ENCODE measurements at regions not wholly inside any gene's neighbourhood (a gene's known extent, or its start where the extent isn't known, plus 50 kb on each side); places are given as distances from the start of the nearest gene placed in this dataset.

DNA sequence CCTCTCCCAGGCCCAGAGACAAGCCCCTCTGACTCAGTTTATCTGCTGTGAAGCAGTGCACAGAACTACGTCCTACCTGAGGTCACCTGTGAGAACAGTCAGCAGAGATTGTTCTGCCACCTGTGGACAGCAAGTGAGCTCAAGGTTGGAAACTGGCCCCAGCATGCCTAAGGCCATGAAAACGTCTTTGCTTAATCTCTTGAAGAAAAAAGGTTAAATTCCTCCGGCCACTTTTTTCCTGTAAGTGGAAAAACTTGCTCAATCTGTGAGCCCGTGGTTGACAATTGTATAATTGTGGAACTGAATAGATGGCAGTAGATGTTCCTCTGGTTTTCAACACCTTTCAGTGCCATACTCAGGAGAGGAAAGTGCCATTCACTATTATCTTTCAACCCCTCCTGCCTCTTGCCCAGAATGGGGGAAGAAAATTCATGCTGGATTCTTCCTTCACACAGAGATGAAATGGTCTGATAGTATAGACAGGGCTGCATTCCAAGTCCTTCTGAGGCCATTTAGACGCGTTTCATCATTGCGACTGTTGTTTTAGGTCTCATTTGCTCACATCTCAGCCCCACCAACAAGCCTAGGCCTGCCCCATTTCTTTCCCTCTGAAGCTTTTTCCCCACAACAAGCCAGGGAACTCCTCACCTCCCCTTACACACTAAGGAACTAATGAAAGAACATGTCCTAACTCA, 292.9 kb downstream of the FZD1 start:
- Histone ChIP-seq H3K4me3 (ENCODE audit: low read length, poor library complexity, severe bottlenecking) (no peak overlapping the region), H3K27me3 (ENCODE audit: insufficient read depth, low read length, poor library complexity, severe bottlenecking) (no peaks in the 10 kb centered on the region), H3K36me3 (ENCODE audit: insufficient read depth, low read length) (no peaks in the 10 kb centered on the region), H3K4me2 (ENCODE audit: low read depth, low read length, poor library complexity, severe bottlenecking) (no peak overlapping the region), H4K20me1 (ENCODE audit: insufficient read depth, low read length, poor library complexity, severe bottlenecking) (no peaks in the 10 kb centered on the region), H3K9me2 (replicated peaks; ENCODE audit: low read depth, low read length) (no peaks in the 10 kb centered on the region), H3K4me1 (ENCODE audit: insufficient read depth, low read length, poor library complexity, severe bottlenecking) (no peaks in the 10 kb centered on the region), H2AFZ (ENCODE audit: low read length) (no peak overlapping the region), H3K79me2 (ENCODE audit: insufficient read depth, low read length) (no peaks in the 10 kb centered on the region), H3K9me3 (ENCODE audit: insufficient read depth, low read depth, low read length) (no peaks in the 10 kb centered on the region), H3F3A (ENCODE audit: low read depth) (no peaks in the 10 kb centered on the region), H3K9ac (ENCODE audit: low read depth, low read length, poor library complexity, severe bottlenecking) (no peak overlapping the region)
- no peak for TF ChIP-seq EZH2phosphoT487 (IDR thresholded peaks at IDR 0.05; ENCODE audit: borderline replicate concordance)
- TF ChIP-seq, protein P1, sequence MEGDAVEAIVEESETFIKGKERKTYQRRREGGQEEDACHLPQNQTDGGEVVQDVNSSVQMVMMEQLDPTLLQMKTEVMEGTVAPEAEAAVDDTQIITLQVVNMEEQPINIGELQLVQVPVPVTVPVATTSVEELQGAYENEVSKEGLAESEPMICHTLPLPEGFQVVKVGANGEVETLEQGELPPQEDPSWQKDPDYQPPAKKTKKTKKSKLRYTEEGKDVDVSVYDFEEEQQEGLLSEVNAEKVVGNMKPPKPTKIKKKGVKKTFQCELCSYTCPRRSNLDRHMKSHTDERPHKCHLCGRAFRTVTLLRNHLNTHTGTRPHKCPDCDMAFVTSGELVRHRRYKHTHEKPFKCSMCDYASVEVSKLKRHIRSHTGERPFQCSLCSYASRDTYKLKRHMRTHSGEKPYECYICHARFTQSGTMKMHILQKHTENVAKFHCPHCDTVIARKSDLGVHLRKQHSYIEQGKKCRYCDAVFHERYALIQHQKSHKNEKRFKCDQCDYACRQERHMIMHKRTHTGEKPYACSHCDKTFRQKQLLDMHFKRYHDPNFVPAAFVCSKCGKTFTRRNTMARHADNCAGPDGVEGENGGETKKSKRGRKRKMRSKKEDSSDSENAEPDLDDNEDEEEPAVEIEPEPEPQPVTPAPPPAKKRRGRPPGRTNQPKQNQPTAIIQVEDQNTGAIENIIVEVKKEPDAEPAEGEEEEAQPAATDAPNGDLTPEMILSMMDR (conservative IDR thresholded peaks at IDR 0.05; ENCODE audit: low read length) = no peak

DNA sequence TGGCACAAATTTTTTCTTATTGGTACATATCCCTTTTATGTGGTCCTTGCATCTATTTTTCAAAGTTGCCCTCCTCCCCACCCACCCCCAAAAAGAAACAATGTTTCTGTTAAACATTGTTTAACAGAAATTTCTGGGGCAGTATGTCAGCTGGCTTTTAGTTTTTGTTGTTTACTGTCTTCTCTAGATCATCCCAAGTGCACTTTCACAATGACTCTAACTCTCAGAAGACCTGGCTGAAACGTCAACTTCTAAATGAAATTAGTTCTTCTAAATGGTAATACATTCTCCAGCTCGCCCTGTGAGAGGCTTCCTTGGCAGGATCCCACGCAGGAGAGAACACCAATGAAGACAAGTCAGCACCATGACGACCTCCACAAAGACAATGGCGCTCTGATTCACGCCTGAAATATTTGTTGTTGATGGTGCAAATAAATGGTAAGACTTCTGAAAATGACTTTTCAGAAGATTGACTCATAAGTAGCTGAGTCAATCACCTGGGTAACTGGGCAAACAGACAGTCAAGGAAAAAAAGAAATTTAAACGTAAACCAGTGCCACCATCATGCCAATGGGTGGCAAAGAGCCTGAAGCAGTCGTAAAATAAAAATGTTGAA, 293.7 kb downstream of the FZD1 start:
- H3K4me3 ChIP-seq (ENCODE audit: low read length, poor library complexity, severe bottlenecking) = no peak overlapping the region
- H3K79me2 ChIP-seq (ENCODE audit: insufficient read depth, low read length) = no peaks in the 10 kb centered on the region
- TF ChIP-seq, protein P1 (conservative IDR thresholded peaks at IDR 0.05; ENCODE audit: low read length) = no peak
- no peak for TF ChIP-seq EZH2phosphoT487 (IDR thresholded peaks at IDR 0.05; ENCODE audit: borderline replicate concordance)
- no peaks in the 10 kb centered on the region for H3K9me3 ChIP-seq (ENCODE audit: insufficient read depth, low read depth, low read length)
- H3K27me3 ChIP-seq (ENCODE audit: insufficient read depth, low read length, poor library complexity, severe bottlenecking) = no peaks in the 10 kb centered on the region
- no peaks in the 10 kb centered on the region for H3K36me3 ChIP-seq (ENCODE audit: insufficient read depth, low read length)
- no peak overlapping the region for H3K4me2 ChIP-seq (ENCODE audit: low read depth, low read length, poor library complexity, severe bottlenecking)
- H3F3A ChIP-seq (ENCODE audit: low read depth) = no peaks in the 10 kb centered on the region
- H4K20me1 ChIP-seq (ENCODE audit: insufficient read depth, low read length, poor library complexity, severe bottlenecking) = no peaks in the 10 kb centered on the region
- no peak overlapping the region for H3K9ac ChIP-seq (ENCODE audit: low read depth, low read length, poor library complexity, severe bottlenecking)
- no peak overlapping the region for H2AFZ ChIP-seq (ENCODE audit: low read length)
- no peaks in the 10 kb centered on the region for H3K9me2 ChIP-seq (replicated peaks; ENCODE audit: low read depth, low read length)
- no peaks in the 10 kb centered on the region for H3K4me1 ChIP-seq (ENCODE audit: insufficient read depth, low read length, poor library complexity, severe bottlenecking)

- H4K20me1 ChIP-seq (ENCODE audit: insufficient read depth, low read length, poor library complexity, severe bottlenecking) = no peaks in the 10 kb centered on the region
- TF ChIP-seq, protein P1 (conservative IDR thresholded peaks at IDR 0.05; ENCODE audit: low read length) = no peak
- no peak for TF ChIP-seq EZH2phosphoT487 (IDR thresholded peaks at IDR 0.05; ENCODE audit: borderline replicate concordance)
- H3K4me3 ChIP-seq (ENCODE audit: low read length, poor library complexity, severe bottlenecking) = no peak overlapping the region
- H3K9ac ChIP-seq (ENCODE audit: low read depth, low read length, poor library complexity, severe bottlenecking) = no peak overlapping the region
- no peaks in the 10 kb centered on the region for H3F3A ChIP-seq (ENCODE audit: low read depth)
- no peaks in the 10 kb centered on the region for H3K79me2 ChIP-seq (ENCODE audit: insufficient read depth, low read length)
- no peaks in the 10 kb centered on the region for H3K4me1 ChIP-seq (ENCODE audit: insufficient read depth, low read length, poor library complexity, severe bottlenecking)
- H3K36me3 ChIP-seq (ENCODE audit: insufficient read depth, low read length) = no peaks in the 10 kb centered on the region
- H3K27me3 ChIP-seq (ENCODE audit: insufficient read depth, low read length, poor library complexity, severe bottlenecking) = no peaks in the 10 kb centered on the region
- H3K9me3 ChIP-seq (ENCODE audit: insufficient read depth, low read depth, low read length) = no peaks in the 10 kb centered on the region
- H2AFZ ChIP-seq (ENCODE audit: low read length) = no peak overlapping the region
- no peak overlapping the region for H3K4me2 ChIP-seq (ENCODE audit: low read depth, low read length, poor library complexity, severe bottlenecking)
- H3K9me2 ChIP-seq (replicated peaks; ENCODE audit: low read depth, low read length) = no peaks in the 10 kb centered on the region
These were observed 295.7 kb downstream of the FZD1 start for GRCh38 chr7:91559947-91560346.
